ENCODE measurements at regions not wholly inside any gene's neighbourhood (a gene's known extent, or its start where the extent isn't known, plus 50 kb on each side); places are given as distances from the start of the nearest gene placed in this dataset.

DNA sequence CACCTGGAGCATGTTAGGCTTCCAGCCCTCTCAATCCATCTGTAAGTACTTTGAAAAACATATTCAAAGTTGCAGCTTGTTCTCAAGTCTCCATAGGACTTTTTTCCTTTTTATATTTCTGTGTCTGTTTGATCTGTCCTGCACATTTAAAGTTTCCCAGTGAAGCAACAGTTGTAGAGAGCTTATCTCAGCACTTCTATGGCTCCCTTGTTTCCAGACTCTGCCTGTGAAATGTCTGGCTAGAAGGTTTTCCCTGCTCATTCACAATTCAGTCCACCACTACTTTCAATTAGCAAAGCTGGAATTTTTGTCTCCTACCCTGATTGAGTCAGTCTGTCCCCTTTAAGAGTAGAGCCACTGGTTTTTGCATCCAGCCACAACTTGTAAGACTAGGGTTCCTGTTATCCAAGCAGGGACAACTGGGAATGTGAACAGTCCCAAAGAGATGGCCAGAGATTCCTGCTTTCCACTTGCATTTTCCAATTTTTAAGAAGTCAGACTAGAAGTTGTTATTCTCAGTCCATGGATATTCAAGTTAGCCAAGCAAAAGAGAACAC, 116.1 kb downstream of the GASK1B start:
- TF ChIP-seq, protein P1, sequence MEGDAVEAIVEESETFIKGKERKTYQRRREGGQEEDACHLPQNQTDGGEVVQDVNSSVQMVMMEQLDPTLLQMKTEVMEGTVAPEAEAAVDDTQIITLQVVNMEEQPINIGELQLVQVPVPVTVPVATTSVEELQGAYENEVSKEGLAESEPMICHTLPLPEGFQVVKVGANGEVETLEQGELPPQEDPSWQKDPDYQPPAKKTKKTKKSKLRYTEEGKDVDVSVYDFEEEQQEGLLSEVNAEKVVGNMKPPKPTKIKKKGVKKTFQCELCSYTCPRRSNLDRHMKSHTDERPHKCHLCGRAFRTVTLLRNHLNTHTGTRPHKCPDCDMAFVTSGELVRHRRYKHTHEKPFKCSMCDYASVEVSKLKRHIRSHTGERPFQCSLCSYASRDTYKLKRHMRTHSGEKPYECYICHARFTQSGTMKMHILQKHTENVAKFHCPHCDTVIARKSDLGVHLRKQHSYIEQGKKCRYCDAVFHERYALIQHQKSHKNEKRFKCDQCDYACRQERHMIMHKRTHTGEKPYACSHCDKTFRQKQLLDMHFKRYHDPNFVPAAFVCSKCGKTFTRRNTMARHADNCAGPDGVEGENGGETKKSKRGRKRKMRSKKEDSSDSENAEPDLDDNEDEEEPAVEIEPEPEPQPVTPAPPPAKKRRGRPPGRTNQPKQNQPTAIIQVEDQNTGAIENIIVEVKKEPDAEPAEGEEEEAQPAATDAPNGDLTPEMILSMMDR (IDR thresholded peaks at IDR 0.05), result no peak
- no peak for TF ChIP-seq POLR2A (IDR thresholded peaks at IDR 0.05)

Data from testis (tissue), 2 donors.